ENCODE measurements at regions not wholly inside any gene's neighbourhood (a gene's known extent, or its start where the extent isn't known, plus 50 kb on each side); places are given as distances from the start of the nearest gene placed in this dataset.
"Not testable (repeated sequence)": the region's sequence is repeated elsewhere in the genome, so short reads cannot be mapped to it uniquely, and the experiment has no call there.

DNA sequence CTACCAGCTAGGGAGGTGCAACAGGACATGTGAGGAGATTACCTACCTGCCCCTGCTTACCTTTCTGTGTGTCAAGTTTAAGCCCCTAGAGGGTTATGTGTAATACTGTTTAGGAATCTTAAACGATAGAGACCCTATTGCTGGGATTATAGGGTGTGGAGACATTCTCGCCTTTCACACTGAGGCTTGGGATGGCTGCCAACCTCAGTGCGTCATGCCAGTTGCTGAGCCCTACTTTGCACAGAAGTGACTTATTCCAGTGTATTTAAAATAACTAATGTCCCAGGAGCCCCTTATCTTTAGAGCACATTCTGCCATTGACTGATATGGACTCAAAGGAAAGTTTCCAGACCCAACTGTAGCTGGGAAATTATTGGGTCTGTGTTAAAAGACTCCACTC lies 76.6 kb upstream of the XPA start:
- no peak for DNase-seq

DNA sequence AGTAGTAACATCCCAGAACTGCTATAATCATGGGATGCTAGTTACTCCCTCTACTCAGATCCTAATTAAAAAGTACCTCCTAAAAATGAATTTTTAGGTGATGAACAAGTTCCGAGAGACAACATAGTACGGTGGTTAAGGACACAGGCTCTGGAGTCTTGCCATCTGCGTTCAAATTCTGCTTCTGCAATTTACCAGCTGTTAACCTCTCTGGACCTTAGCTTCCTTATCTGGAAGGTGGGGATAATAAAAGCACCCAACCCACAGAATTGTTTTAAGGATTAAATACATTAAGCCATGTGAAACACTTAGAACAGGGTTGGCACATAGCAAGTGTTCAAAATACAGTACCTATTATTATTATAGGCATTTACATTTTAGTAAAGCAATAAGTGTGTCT lies 77.5 kb upstream of the XPA start:
- DNase-seq = no peak

DNA sequence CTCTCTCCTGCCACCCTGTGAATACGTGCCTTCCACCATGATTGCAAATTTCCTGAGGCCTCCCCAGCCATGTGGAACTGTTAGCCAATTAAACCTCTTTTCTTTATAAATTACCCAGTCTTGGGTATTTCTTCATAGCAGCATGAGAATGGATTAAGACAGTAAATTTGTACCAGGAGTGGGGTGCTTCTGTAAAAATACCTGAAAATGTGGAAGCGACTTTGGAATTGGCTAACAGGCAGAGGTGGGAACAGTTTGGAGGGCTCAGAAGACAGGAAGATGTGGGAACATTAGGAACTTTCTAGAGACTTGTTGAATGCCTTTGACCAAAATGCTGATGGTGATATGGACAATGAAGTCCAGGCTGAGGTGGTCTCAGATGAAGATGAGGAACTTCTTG lies 74.3 kb upstream of the FOXE1 start:
- not testable (repeated sequence) for DNase-seq

- no peak for DNase-seq
Measured at GRCh38 chr9:97779608-97780007, 73.4 kb upstream of the FOXE1 start.

DNA sequence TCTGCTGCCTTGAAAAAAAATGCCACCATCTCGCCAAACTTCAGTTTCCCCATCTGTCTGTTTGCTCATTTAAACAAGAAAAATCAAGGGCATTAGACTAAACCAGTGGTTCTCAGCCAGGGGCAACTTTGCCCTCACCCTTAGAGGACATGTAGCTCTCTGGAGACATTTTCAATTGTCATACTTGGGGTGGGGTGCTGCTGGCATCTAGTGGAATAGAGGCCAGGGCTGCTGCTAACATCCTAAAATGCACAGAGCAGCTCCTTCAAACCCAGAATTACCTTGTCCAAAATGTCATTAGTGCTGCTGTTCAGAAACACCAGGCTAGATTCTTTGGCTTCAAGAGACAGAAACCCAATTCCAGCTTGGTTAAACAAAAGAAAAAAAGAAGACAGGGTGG lies 71.1 kb upstream of the FOXE1 start:
- no peak for DNase-seq

- DNase-seq = no peak
Measured at GRCh38 chr9:97786341-97786740, 66.7 kb upstream of the FOXE1 start.

DNA sequence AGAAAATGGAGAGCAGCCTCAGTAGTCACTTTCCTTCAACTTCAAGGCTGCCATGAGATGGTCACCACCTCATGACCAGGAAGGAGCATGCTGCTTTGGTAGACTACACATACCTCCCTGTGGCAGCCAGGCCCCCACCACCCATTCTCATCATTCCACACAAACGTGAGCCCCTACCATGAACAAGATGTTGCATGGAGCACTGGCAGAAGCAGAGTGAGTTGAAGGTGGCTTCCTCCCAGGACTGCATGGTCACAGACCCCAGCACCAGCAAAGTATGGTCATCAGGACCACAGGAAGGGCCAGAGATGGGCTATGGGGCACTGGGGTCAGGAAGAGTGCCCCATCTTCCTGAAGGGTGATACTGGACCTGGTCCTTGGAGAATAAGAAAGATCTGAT lies 65.5 kb upstream of the FOXE1 start:
- DNase-seq = no peak

- DNase-seq = no peak
Measured at GRCh38 chr9:97788763-97789663, 64.0 kb upstream of the FOXE1 start.

DNA sequence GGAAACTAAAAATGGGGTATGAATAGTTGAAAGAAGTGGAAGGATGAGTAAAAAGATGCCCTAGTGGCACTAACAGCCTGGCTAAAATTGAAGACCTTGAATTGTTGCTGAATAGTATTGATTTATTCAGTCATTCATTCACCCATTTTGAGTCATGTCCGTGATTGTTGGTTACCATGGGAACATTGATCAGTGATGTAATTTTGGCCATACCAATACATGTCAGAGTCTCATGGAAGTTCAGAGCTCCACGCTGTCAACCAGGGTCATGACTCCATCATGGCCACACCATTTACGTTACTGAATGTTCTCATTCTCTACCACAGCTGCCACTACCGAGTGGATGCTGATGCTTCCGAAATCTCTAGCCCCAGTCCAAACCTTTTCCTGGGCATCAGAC lies 62.5 kb upstream of the FOXE1 start:
- no peak for DNase-seq

- DNase-seq = no peak
Measured at GRCh38 chr9:97791542-97791941, 61.5 kb upstream of the FOXE1 start.

DNA sequence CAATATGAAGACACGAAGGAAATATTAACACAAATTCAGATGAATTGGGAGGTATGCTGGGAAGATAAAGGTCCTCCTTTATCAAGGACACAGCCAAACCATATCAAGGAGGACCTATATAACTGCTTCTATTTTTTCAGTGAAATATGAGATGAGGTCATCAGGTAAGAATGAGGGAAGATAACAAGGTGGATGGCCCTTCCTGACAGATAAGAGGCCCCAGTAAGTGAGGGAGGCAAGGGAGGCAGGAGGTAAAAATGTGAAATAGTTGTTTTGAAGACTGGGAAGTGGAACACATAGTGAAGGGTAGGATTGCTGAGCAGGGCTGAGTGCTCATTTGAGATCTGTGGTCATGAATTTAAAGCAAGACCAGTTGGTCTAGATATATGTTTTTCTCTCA lies 60.0 kb upstream of the FOXE1 start:
- no peak for DNase-seq

DNA sequence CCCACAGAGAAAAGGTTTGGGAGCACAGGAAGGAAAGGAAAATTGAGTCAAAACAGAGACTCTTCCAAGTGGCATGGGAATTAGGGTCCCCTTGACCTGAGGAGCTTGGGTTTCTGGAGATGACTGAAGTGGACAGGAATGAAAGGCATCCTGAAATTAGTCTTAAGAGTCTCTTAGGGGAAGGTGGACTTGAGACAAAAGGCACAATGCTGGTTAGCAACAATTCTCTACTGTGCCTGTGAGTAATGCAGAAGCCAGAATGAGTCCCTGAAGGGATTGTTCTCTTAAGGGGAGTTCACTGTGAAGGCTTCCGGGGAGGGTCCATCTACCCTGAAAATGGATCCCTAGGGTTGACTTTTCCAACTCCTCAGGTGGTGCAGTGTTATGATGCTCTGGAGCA lies 58.4 kb upstream of the FOXE1 start:
- DNase-seq = no peak

DNA sequence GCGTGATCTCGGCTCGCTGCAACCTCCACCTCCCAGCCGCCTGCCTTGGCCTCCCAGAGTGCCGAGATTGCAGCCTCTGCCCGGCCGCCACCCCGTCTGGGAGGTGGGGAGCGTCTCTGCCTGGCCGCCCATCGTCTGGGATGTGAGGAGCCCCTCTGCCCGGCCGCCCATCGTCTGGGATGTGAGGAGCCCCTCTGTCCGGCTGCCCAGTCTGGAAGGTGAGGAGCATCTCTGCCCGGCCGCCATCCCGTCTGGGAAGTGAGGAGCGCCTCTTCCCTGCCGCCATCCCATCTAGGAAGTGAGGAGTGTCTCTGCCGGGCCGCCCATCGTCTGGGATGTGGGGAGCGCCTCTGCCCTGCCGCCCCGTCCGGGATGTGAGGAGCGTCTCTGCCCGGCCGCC lies 56.9 kb upstream of the FOXE1 start:
- DNase-seq = not testable (repeated sequence)

DNA sequence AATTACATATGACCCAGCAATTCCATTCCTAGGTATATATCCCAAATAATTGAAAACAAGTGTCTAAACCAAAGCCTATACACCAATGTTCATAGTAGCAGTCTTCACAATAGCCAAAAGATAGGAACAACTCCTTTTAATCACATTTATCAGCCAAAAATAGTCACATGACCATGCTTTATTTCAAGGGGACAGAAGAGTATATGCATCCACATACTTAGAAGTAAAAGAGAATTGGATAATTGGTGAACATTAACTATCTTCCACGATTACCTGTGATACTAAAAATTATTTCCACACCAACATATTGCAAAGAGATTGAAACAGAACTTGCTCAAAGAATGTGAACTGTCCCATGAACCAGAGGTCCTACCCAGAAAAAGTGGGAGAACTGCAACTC lies 51.8 kb upstream of the FOXE1 start:
- DNase-seq = no peak

- no peak for DNase-seq
Measured at GRCh38 chr9:97802276-97802675, 50.8 kb upstream of the FOXE1 start.

DNA sequence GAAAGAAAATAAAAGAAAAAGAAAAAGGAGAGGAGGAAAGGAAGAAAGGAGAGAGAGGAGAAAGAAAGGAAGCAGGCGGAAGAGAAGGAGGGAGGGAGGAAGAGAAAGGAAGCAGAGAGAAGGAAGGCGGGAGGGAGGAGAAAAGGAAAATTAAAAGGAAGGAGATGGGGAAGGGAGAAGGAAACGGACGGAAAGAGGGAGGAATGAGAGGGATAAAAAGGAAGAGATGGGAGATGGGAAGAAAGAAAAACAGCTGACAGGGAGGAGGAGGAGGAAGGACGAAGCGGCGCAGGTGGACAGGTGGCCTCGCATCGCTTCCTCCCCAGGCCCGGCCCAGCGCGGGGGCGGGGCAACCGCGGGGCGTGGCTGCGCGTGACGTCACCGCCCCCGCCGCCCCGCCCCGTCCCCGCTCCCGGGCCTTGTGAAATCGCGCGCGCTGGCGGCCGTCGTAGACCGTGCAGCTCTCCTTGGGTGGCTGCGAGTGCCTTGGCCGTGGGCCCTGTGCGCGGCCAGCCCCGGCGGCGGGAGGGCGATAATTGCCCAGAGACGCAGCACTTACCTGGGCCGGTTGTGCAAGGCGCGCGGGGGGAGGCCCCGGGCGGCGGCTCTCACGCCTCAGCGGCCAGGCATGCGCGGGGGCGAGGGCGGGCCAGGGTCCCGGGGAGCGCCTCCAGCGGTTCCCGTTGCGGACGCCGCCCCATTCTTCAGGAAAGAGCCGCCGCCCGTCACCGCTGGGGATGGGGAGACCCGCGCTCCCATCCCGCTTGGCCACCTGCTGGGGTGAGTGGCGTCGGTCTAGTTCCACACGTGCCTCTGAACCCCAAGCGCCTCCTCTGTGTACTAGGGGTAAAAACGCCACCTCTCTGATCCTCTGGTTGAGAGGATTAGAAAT lies 49.6 kb upstream of the FOXE1 start:
- peak; percentile 49 for DNase-seq
